IgD-negative memory B cell (primary cell): ENCODE measurements at regions not wholly inside any gene's neighbourhood (a gene's known extent, or its start where the extent isn't known, plus 50 kb on each side); places are given as distances from the start of the nearest gene placed in this dataset.
A peak's percentile ranks its signal among the peaks of the same experiment; 100 is the strongest.
"Not testable (repeated sequence)": the region's sequence is repeated elsewhere in the genome, so short reads cannot be mapped to it uniquely, and the experiment has no call there.

Experiments used
- H3K27ac Mint-ChIP-seq, 3 donors: one replicate each; pipeline ENCODE4 v1.8.0; 2020 to 2022; ENCODE audit warnings: mild to moderate bottlenecking in 3 of 3, mixed read lengths in 3 of 3, moderate library complexity in 1 of 3
- H3K27me3 Mint-ChIP-seq: one replicate; pipeline ENCODE4 v1.8.0; 2021; ENCODE audit warnings: mixed read lengths
- H3K36me3 Mint-ChIP-seq: one replicate; pipeline ENCODE4 v1.8.0; 2020; ENCODE audit warnings: mild to moderate bottlenecking, mixed read lengths
- H3K4me1 Mint-ChIP-seq, 3 donors: one replicate each; pipeline ENCODE4 v1.8.0; 2020 to 2022; ENCODE audit warnings: mixed read lengths in 3 of 3, mild to moderate bottlenecking in 1 of 3
- H3K4me3 Mint-ChIP-seq, 4 donors: one replicate each; pipeline ENCODE4 v1.8.0; 2020 to 2022; ENCODE audit warnings: mild to moderate bottlenecking in 4 of 4, mixed read lengths in 4 of 4, moderate library complexity in 3 of 4
- H3K9me3 Mint-ChIP-seq, 3 donors: one replicate each; pipeline ENCODE4 v1.8.0; 2020 to 2021; ENCODE audit warnings: mixed read lengths in 3 of 3, mild to moderate bottlenecking in 1 of 3

- Mint-ChIP-seq H3K9me3 (peaks cover 0 to 4% (median 0%) of the 10 kb centered on the region in 3 donors), H3K36me3 (no peaks in the 10 kb centered on the region), H3K4me3 (no peak overlapping the region), H3K4me1 (no peaks in the 10 kb centered on the region), H3K27ac (no peak overlapping the region), H3K27me3 (no peaks in the 10 kb centered on the region)
These were observed 1223.5 kb upstream of the CELF4 start for GRCh38 chr18:38789141-38789540.

- H3K27ac Mint-ChIP-seq = no peak overlapping the region
- no peaks in the 10 kb centered on the region for H3K4me1 Mint-ChIP-seq
- H3K27me3 Mint-ChIP-seq = no peaks in the 10 kb centered on the region
- H3K4me3 Mint-ChIP-seq = no peak overlapping the region
- peaks cover 0 to 4% (median 1%) of the 10 kb centered on the region in 3 donors for H3K9me3 Mint-ChIP-seq
- H3K36me3 Mint-ChIP-seq = no peaks in the 10 kb centered on the region
These were observed 1221.3 kb upstream of the CELF4 start for GRCh38 chr18:38786906-38787305.

GRCh38 chr18:38771620-38772019, 1206.0 kb upstream of the CELF4 start:
- not testable (repeated sequence) for H3K36me3 Mint-ChIP-seq, H3K4me3 Mint-ChIP-seq, H3K27me3 Mint-ChIP-seq, H3K27ac Mint-ChIP-seq, H3K4me1 Mint-ChIP-seq
- peaks cover 0 to 15% (median 8%) of the 10 kb centered on the region in 3 donors for H3K9me3 Mint-ChIP-seq

- H3K27me3 Mint-ChIP-seq = no peaks in the 10 kb centered on the region
- peaks cover 4 to 13% (median 12%) of the 10 kb centered on the region in 3 donors for H3K9me3 Mint-ChIP-seq
- H3K4me1 Mint-ChIP-seq = no peaks in the 10 kb centered on the region
- H3K27ac Mint-ChIP-seq = no peak overlapping the region
- H3K36me3 Mint-ChIP-seq = no peaks in the 10 kb centered on the region
- no peak overlapping the region for H3K4me3 Mint-ChIP-seq
These were observed 1202.9 kb upstream of the CELF4 start for GRCh38 chr18:38768504-38768903.

- peaks cover 4 to 7% (median 4%) of the 10 kb centered on the region in 3 donors for H3K9me3 Mint-ChIP-seq
- no peaks in the 10 kb centered on the region for H3K27me3 Mint-ChIP-seq
- H3K4me1 Mint-ChIP-seq = no peaks in the 10 kb centered on the region
- H3K36me3 Mint-ChIP-seq = no peaks in the 10 kb centered on the region
- H3K4me3 Mint-ChIP-seq = no peak overlapping the region
- no peak overlapping the region for H3K27ac Mint-ChIP-seq
These were observed 1193.9 kb upstream of the CELF4 start for GRCh38 chr18:38759457-38759856.

- Mint-ChIP-seq H3K36me3 (no peaks in the 10 kb centered on the region), H3K4me1 (peaks cover 0 to 1% (median 0%) of the 10 kb centered on the region in 3 donors), H3K27me3 (no peaks in the 10 kb centered on the region), H3K27ac (no peak overlapping the region), H3K9me3 (peaks cover 0 to 4% (median 0%) of the 10 kb centered on the region in 3 donors), H3K4me3 (no peak overlapping the region)
These were observed 1190.8 kb upstream of the CELF4 start for GRCh38 chr18:38756436-38756835.

- Mint-ChIP-seq H3K4me3 (no peak overlapping the region), H3K36me3 (no peaks in the 10 kb centered on the region), H3K27me3 (no peaks in the 10 kb centered on the region), H3K27ac (no peak overlapping the region), H3K4me1 (peaks cover 0 to 1% (median 0%) of the 10 kb centered on the region in 3 donors), H3K9me3 (peaks cover 0 to 1% (median 0%) of the 10 kb centered on the region in 3 donors)
These were observed 1186.8 kb upstream of the CELF4 start for GRCh38 chr18:38752430-38752829.

GRCh38 chr18:38751898-38752297, 1186.3 kb upstream of the CELF4 start:
- H3K27ac Mint-ChIP-seq = no peak overlapping the region
- H3K9me3 Mint-ChIP-seq = peaks cover 0 to 1% (median 0%) of the 10 kb centered on the region in 3 donors
- H3K27me3 Mint-ChIP-seq = no peaks in the 10 kb centered on the region
- H3K36me3 Mint-ChIP-seq = no peaks in the 10 kb centered on the region
- peaks cover 0 to 1% (median 0%) of the 10 kb centered on the region in 3 donors for H3K4me1 Mint-ChIP-seq
- no peak overlapping the region for H3K4me3 Mint-ChIP-seq

GRCh38 chr18:38751211-38751610, 1185.6 kb upstream of the CELF4 start:
- no peak overlapping the region for H3K4me3 Mint-ChIP-seq
- peaks cover 0 to 1% (median 0%) of the 10 kb centered on the region in 3 donors for H3K4me1 Mint-ChIP-seq
- peaks cover 0 to 1% (median 0%) of the 10 kb centered on the region in 3 donors for H3K9me3 Mint-ChIP-seq
- H3K27ac Mint-ChIP-seq = no peak overlapping the region
- H3K36me3 Mint-ChIP-seq = no peaks in the 10 kb centered on the region
- H3K27me3 Mint-ChIP-seq = no peaks in the 10 kb centered on the region

- Mint-ChIP-seq H3K4me1 (peaks cover 0 to 1% (median 0%) of the 10 kb centered on the region in 3 donors), H3K36me3 (no peaks in the 10 kb centered on the region), H3K27me3 (no peaks in the 10 kb centered on the region), H3K9me3 (peaks cover 0 to 1% (median 0%) of the 10 kb centered on the region in 3 donors), H3K27ac (no peak overlapping the region), H3K4me3 (no peak overlapping the region)
These were observed 1185.2 kb upstream of the CELF4 start for GRCh38 chr18:38750751-38751150.

- Mint-ChIP-seq H3K36me3 (no peaks in the 10 kb centered on the region), H3K27me3 (no peaks in the 10 kb centered on the region)
These were observed 1181.6 kb upstream of the CELF4 start for GRCh38 chr18:38747153-38747552.

GRCh38 chr18:38720181-38720580, 1154.6 kb upstream of the CELF4 start:
- H3K4me3 Mint-ChIP-seq, H3K4me1 Mint-ChIP-seq, H3K36me3 Mint-ChIP-seq, H3K27me3 Mint-ChIP-seq, H3K27ac Mint-ChIP-seq: not testable (repeated sequence)
- H3K9me3 Mint-ChIP-seq = peaks cover 0 to 13% (median 2%) of the 10 kb centered on the region in 3 donors

More at GRCh38 chr18:38747153-38747552, 1181.6 kb upstream of the CELF4 start:
- Mint-ChIP-seq H3K9me3 (peaks cover 0 to 1% (median 0%) of the 10 kb centered on the region in 3 donors), H3K4me3 (no peak overlapping the region), H3K27ac (no peak overlapping the region), H3K4me1 (no peaks in the 10 kb centered on the region)

- Mint-ChIP-seq H3K4me3 (no peak overlapping the region), H3K9me3 (peaks cover 0 to 10% (median 4%) of the 10 kb centered on the region in 3 donors), H3K36me3 (no peaks in the 10 kb centered on the region), H3K27me3 (no peaks in the 10 kb centered on the region), H3K4me1 (no peaks in the 10 kb centered on the region), H3K27ac (no peak overlapping the region)
These were observed 1152.8 kb upstream of the CELF4 start for GRCh38 chr18:38718365-38718901.

- Mint-ChIP-seq H3K36me3 (no peaks in the 10 kb centered on the region), H3K27ac (no peak overlapping the region), H3K9me3 (peaks cover 0 to 6% (median 5%) of the 10 kb centered on the region in 3 donors), H3K4me3 (no peak overlapping the region), H3K4me1 (no peaks in the 10 kb centered on the region), H3K27me3 (peaks cover 1% of the 10 kb centered on the region)
These were observed 1143.5 kb upstream of the CELF4 start for GRCh38 chr18:38709122-38709521.

GRCh38 chr18:38706373-38706772, 1140.8 kb upstream of the CELF4 start:
- H3K4me1 Mint-ChIP-seq = no peaks in the 10 kb centered on the region

GRCh38 chr18:38698088-38698487, 1132.5 kb upstream of the CELF4 start:
- H3K4me3 Mint-ChIP-seq = peak overlapping the region in 1 of 4 donors; percentile 23

More at GRCh38 chr18:38706373-38706772, 1140.8 kb upstream of the CELF4 start:
- Mint-ChIP-seq H3K36me3 (no peaks in the 10 kb centered on the region), H3K4me3 (no peak overlapping the region), H3K27me3 (peaks cover 1% of the 10 kb centered on the region), H3K9me3 (peaks cover 0 to 8% (median 5%) of the 10 kb centered on the region in 3 donors), H3K27ac (no peak overlapping the region)

More at GRCh38 chr18:38698088-38698487, 1132.5 kb upstream of the CELF4 start:
- Mint-ChIP-seq H3K27ac (no peak overlapping the region), H3K4me1 (no peaks in the 10 kb centered on the region), H3K36me3 (no peaks in the 10 kb centered on the region), H3K9me3 (peaks cover 0 to 3% (median 2%) of the 10 kb centered on the region in 3 donors), H3K27me3 (no peaks in the 10 kb centered on the region)
